ENCODE measurements at regions not wholly inside any gene's neighbourhood (a gene's known extent, or its start where the extent isn't known, plus 50 kb on each side); places are given as distances from the start of the nearest gene placed in this dataset.

DNA sequence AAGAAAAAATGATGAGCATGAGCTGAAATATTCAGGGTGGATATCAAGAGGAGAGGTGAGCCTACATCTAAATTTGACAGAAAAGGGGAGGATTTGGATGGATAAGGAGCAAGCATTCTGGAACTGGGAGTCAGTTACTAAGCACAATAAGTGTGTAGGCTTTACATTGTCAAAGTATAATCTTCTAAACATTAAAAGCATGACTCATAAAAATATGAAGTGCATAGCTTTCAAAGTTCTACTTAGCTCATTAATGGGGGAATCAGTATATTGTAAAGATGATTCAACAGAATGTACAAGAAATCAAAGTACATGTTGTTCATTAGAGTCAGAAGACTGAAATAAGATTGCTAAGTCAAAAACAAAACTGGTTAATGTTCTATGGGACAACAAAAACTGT is 248.0 kb upstream of the GAS1 start:
- no peak overlapping the region for H3K27ac ChIP-seq (ENCODE audit: low read depth, low read length)
- no peak overlapping the region for H3K18ac ChIP-seq (ENCODE audit: extremely low read depth, low read length)
- H2BK5ac ChIP-seq (ENCODE audit: low read depth, low read length), result no peak overlapping the region
- H3K4me3 ChIP-seq (ENCODE audit: extremely low read depth in 1 of 4, insufficient read depth in 2 of 4, low read depth in 3 of 4, low read length in 4 of 4), result no peak overlapping the region
- H4K20me1 ChIP-seq (replicated peaks in 1 of 2; ENCODE audit: control insufficient read depth in 1 of 2, insufficient read depth in 2 of 2, low read length in 2 of 2), result no peaks in the 10 kb centered on the region
- no peak overlapping the region for H3K4ac ChIP-seq (replicated peaks; ENCODE audit: insufficient read length, low read depth, low read length)
- H4K91ac ChIP-seq (replicated peaks; ENCODE audit: insufficient read length, low read length), result no peak overlapping the region
- no peaks in the 10 kb centered on the region for H3K79me1 ChIP-seq (ENCODE audit: low read depth, low read length)
- no peak overlapping the region for H2AFZ ChIP-seq (ENCODE audit: low read length)
- no peak overlapping the region for H2BK12ac ChIP-seq (ENCODE audit: low read depth, low read length)
- H3K4me2 ChIP-seq (ENCODE audit: insufficient read depth in 1 of 2, low read depth in 2 of 2, low read length in 2 of 2), result no peak overlapping the region
- no peak overlapping the region for H3K9ac ChIP-seq (replicated peaks in 1 of 4; ENCODE audit: extremely low read depth in 1 of 4, low read depth in 3 of 4, low read length in 3 of 4)
- CTCF ChIA-PET (ENCODE audit: partially characterized antibody), result no interaction called here
- no peak overlapping the region for H3K14ac ChIP-seq (ENCODE audit: insufficient read length)
- H2AK5ac ChIP-seq (ENCODE audit: low read depth, low read length), result no peak overlapping the region
- TF ChIP-seq GABPA (IDR thresholded peaks at IDR 0.05; ENCODE audit: borderline replicate concordance, insufficient read depth, low read length), result no peak
- TF ChIP-seq TCF12 (IDR thresholded peaks at IDR 0.05; ENCODE audit: low read depth, low read length), result no peak
- H3K56ac ChIP-seq (replicated peaks; ENCODE audit: insufficient read length, low read depth, low read length), result no peak overlapping the region
- H3K23me2 ChIP-seq (ENCODE audit: low read depth, low read length), result no peaks in the 10 kb centered on the region; the same call in 1 of the 2 replicates
- FAIRE-seq (no peak), DNase-seq (ENCODE audit: low read depth in 1 of 2, low spot score in 2 of 2) (no peak)
- POLR2A ChIA-PET (ENCODE audit: partially characterized antibody), result no interaction called here
- no peak overlapping the region for H2BK15ac ChIP-seq (ENCODE audit: low read length)
- no peak overlapping the region for H4K5ac ChIP-seq (ENCODE audit: insufficient read length, low read depth, low read length)
- H4K8ac ChIP-seq (ENCODE audit: extremely low read depth, insufficient read depth, low read length), result no peak overlapping the region
- H3K27me3 ChIP-seq (replicated peaks in 1 of 4; ENCODE audit: control insufficient read depth in 3 of 4, extremely low read depth in 1 of 4, insufficient read depth in 3 of 4, low read length in 3 of 4), result no peaks in the 10 kb centered on the region; a peak in 1 of 7 replicates
- no peak overlapping the region for H3K23ac ChIP-seq (ENCODE audit: insufficient read length)
- H3K79me2 ChIP-seq (ENCODE audit: control insufficient read depth in 1 of 2, insufficient read depth in 2 of 2, low read length in 2 of 2), result no peaks in the 10 kb centered on the region
- peaks cover 0 to 12% (median under 1%) of the 10 kb centered on the region in 4 experiments; a peak in 4 of 7 replicates for H3K4me1 ChIP-seq (replicated peaks in 1 of 4; ENCODE audit: control insufficient read depth in 3 of 4, insufficient read depth in 4 of 4, low read length in 3 of 4)
- no peaks in the 10 kb centered on the region for H3K36me3 ChIP-seq (ENCODE audit: control insufficient read depth in 2 of 4, insufficient read depth in 4 of 4, low read length in 3 of 4)
- no peaks in the 10 kb centered on the region for H3K9me3 ChIP-seq (ENCODE audit: insufficient read depth in 2 of 2, low read depth in 1 of 2, low read length in 1 of 2)
- H2BK120ac ChIP-seq (replicated peaks; ENCODE audit: low read depth, low read length), result no peak overlapping the region
- H2BK20ac ChIP-seq (ENCODE audit: low read length), result no peak overlapping the region
